GM23248 (cell line): ENCODE measurements at regions not wholly inside any gene's neighbourhood (a gene's known extent, or its start where the extent isn't known, plus 50 kb on each side); places are given as distances from the start of the nearest gene placed in this dataset.

Experiments
- DNase-seq: peaks from one replicate; pipeline ENCODE4 v3.0.0-alpha.2; 2015
- H2AFZ ChIP-seq: fragments of 200-600 bp; sonication (generic); 2 replicates; pipeline ENCODE4 v1.6.1; 2016; ENCODE audit warnings: antibody characterized with exemption
- H3F3A ChIP-seq: fragments of 200-600 bp; sonication (generic); 2 replicates; pipeline ENCODE4 v1.6.1; 2016; ENCODE audit warnings: mild to moderate bottlenecking, antibody characterized with exemption, mixed run types; ENCODE audit not compliant: insufficient read depth
- H3K27ac ChIP-seq: fragments of 200-600 bp; sonication (generic); 2 replicates; pipeline ENCODE4 v1.5.1; 2016; ENCODE audit warnings: mild to moderate bottlenecking
- H3K27me3 ChIP-seq: fragments of 200-600 bp; sonication (generic); replicated peaks from 2 replicates; pipeline ENCODE4 v1.6.1; 2016; ENCODE audit warnings: mild to moderate bottlenecking; ENCODE audit not compliant: insufficient read depth
- H3K36me3 ChIP-seq: fragments of 200-600 bp; sonication (generic); 2 replicates; pipeline ENCODE4 v1.6.1; 2016; ENCODE audit warnings: low read depth, mild to moderate bottlenecking
- H3K4me1 ChIP-seq: fragments of 200-600 bp; sonication (generic); 2 replicates; pipeline ENCODE4 v1.6.1; 2016; ENCODE audit warnings: mild to moderate bottlenecking; ENCODE audit not compliant: insufficient read depth
- H3K4me2 ChIP-seq: fragments of 200-600 bp; sonication (generic); one replicate; pipeline ENCODE4 v1.6.1; 2016; ENCODE audit warnings: mild to moderate bottlenecking; ENCODE audit not compliant: unreplicated experiment
- H3K4me3 ChIP-seq: fragments of 200-600 bp; sonication (generic); 2 replicates; pipeline ENCODE4 v1.5.1; 2016; ENCODE audit warnings: mild to moderate bottlenecking
- H3K79me2 ChIP-seq: fragments of 200-600 bp; sonication (generic); 2 replicates; pipeline ENCODE4 v1.6.1; 2016; ENCODE audit warnings: mild to moderate bottlenecking; ENCODE audit not compliant: insufficient read depth
- H3K9ac ChIP-seq: fragments of 200-600 bp; sonication (generic); 2 replicates; pipeline ENCODE4 v1.6.1; 2016; ENCODE audit warnings: mild to moderate bottlenecking
- H3K9me2 ChIP-seq: fragments of 200-600 bp; sonication (generic); 2 replicates; pipeline ENCODE4 v1.6.1; 2016; ENCODE audit warnings: mixed run types, mild to moderate bottlenecking, moderate library complexity; ENCODE audit not compliant: insufficient read depth
- H3K9me3 ChIP-seq: fragments of 200-600 bp; sonication (generic); one replicate; pipeline ENCODE4 v1.6.1; 2017; ENCODE audit warnings: low read depth
- H4K20me1 ChIP-seq: fragments of 200-600 bp; sonication (generic); 2 replicates; pipeline ENCODE4 v1.6.0; 2016; ENCODE audit not compliant: insufficient read depth
- EZH2 ChIP-seq: fragments of 200-600 bp; sonication (generic); IDR thresholded peaks from 2 replicates; pipeline ENCODE4 v1.6.1; 2018; ENCODE audit warnings: antibody characterized with exemption, mild to moderate bottlenecking; ENCODE audit not compliant: insufficient read depth, poor library complexity, severe bottlenecking
- EZH2phosphoT487 ChIP-seq: fragments of 200-600 bp; sonication (generic); IDR thresholded peaks from 2 replicates; pipeline ENCODE4 v1.6.1; 2018; ENCODE audit warnings: antibody characterized with exemption, moderate library complexity, mild to moderate bottlenecking, low read depth; ENCODE audit not compliant: insufficient read depth
- WGBS, 2 experiments: methylation state at CpG; one replicate each; pipeline ENCODE4 v1.1.6; 2015 to 2017; ENCODE audit warnings: low lambda C conversion rate in 2 of 2, low coverage in 1 of 2; ENCODE audit errors: missing lambda C conversion rate in 2 of 2; 5-methylcytosine and 5-hydroxymethylcytosine counted together
- in situ Hi-C: fragments of 300-500 bp; cut with MboI; formaldehyde crosslinking; loops from 2 replicates; pipeline ENCODE4 v1.15.0; 2020

- 97 to 100% methylated on average over 1 of the region's 1 CpG for WGBS, 2 experiments
- Histone ChIP-seq H3K27ac (0 out of 2 replicates have a peak overlapping the region, but pooled peaks have one; percentile 19), H3K9me3 (no peaks in the 10 kb centered on the region), H3K4me3 (no peak overlapping the region), H3K4me1 (peaks cover 10% of the 10 kb centered on the region), H3K36me3 (no peaks in the 10 kb centered on the region), H3K9me2 (no peaks in the 10 kb centered on the region), H3K79me2 (no peaks in the 10 kb centered on the region), H3K9ac (no peak overlapping the region), H4K20me1 (no peaks in the 10 kb centered on the region), H3F3A (0 out of 2 replicates have a peak, but pooled peaks cover 4% of the 10 kb centered on the region), H3K27me3 (no peaks in the 10 kb centered on the region), H2AFZ (no peak overlapping the region), H3K4me2 (no peak overlapping the region)
- no peak for TF ChIP-seq EZH2phosphoT487
- TF ChIP-seq EZH2: no peak
- DNase-seq: no peak
- in situ Hi-C loops: no loop called here
Observed at GRCh38 chr22:27685970-27686369, 115.6 kb downstream of the MN1 start.

DNA sequence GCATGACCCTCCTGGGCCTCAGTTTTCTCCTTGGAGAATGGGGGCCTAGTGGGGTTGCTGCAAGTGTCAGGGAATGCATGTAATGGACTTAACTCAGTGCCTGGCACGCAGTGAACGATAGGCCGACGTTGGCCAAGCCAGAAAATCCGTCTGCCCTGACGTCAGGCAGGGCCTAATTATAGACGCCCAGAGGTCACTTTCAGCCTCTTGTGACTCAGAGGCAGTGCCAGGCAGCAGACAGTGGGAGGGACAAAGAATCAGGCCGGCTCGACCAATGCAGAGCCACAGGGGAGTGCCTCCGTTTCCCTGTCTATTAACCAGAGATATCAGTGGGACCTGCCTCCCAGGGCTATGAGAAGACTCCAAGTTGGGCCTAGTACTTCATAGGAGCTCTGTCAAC, 115.0 kb downstream of the MN1 start:
- H3K9ac ChIP-seq: no peak overlapping the region
- H3K9me3 ChIP-seq: no peaks in the 10 kb centered on the region
- H2AFZ ChIP-seq: peak overlapping the region; percentile 76
- H4K20me1 ChIP-seq: no peaks in the 10 kb centered on the region
- H3K4me1 ChIP-seq: peaks cover 10% of the 10 kb centered on the region
- DNase-seq: peak; percentile 92
- no peak overlapping the region for H3K4me3 ChIP-seq
- H3K36me3 ChIP-seq: no peaks in the 10 kb centered on the region
- TF ChIP-seq EZH2: no peak
- TF ChIP-seq EZH2phosphoT487: no peak
- H3F3A ChIP-seq: 0 out of 2 replicates have a peak, but pooled peaks cover 4% of the 10 kb centered on the region
- no peaks in the 10 kb centered on the region for H3K9me2 ChIP-seq
- H3K27me3 ChIP-seq: no peaks in the 10 kb centered on the region
- in situ Hi-C loops: no loop called here
- H3K4me2 ChIP-seq: no peak overlapping the region
- WGBS, 2 experiments: 8 to 13% methylated on average over 10 of the region's 10 CpGs
- H3K27ac ChIP-seq: peak overlapping the region; percentile 22; the same call in 1 of the 2 replicates
- H3K79me2 ChIP-seq: no peaks in the 10 kb centered on the region

DNA sequence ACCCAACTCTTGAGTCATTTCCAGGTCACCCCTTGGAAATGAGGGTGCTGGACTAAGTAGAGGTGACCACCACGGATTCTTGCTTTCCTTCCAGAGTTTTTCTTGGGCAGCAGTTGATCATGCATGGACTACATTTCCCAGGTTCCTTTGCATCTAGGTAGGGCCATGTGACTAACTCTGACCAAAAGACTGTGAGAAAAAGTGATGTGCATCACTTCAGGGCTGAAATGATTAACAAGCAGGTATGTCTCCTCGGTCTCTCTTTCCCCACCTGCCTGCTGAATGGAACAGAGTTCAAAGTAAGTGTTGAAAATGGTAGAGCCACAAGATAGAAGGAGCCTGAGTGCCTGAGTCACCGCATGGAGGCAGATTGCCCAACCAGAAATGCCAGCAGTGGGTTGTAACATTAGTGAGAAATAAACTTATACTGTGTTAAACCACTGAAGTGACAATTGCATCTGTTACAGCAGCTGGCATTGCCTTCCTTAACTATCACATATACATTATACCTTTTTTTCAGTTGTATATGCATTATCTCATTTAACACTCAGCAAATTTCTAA, 113.5 kb downstream of the MN1 start:
- H3F3A ChIP-seq: 0 out of 2 replicates have a peak, but pooled peaks cover 4% of the 10 kb centered on the region
- no peak overlapping the region for H3K4me3 ChIP-seq
- in situ Hi-C loops: no loop called here
- H3K4me1 ChIP-seq: peaks cover 17% of the 10 kb centered on the region
- WGBS, 2 experiments: 87% methylated on average over 3 of the region's 3 CpGs
- no peaks in the 10 kb centered on the region for H3K36me3 ChIP-seq
- H3K4me2 ChIP-seq: no peak overlapping the region
- peak; percentile 40 for DNase-seq
- no peaks in the 10 kb centered on the region for H3K9me3 ChIP-seq
- no peak overlapping the region for H2AFZ ChIP-seq
- no peaks in the 10 kb centered on the region for H3K79me2 ChIP-seq
- no peaks in the 10 kb centered on the region for H3K27me3 ChIP-seq
- TF ChIP-seq EZH2 (no peak), EZH2phosphoT487 (no peak)
- no peak overlapping the region for H3K27ac ChIP-seq
- no peaks in the 10 kb centered on the region for H4K20me1 ChIP-seq
- no peak overlapping the region for H3K9ac ChIP-seq
- no peaks in the 10 kb centered on the region for H3K9me2 ChIP-seq

- H3K79me2 ChIP-seq: no peaks in the 10 kb centered on the region
- no peaks in the 10 kb centered on the region for H3K9me3 ChIP-seq
- in situ Hi-C loops: no loop called here
- no peak overlapping the region for H3K27ac ChIP-seq
- H3K4me3 ChIP-seq: no peak overlapping the region
- H3K36me3 ChIP-seq: no peaks in the 10 kb centered on the region
- no peaks in the 10 kb centered on the region for H4K20me1 ChIP-seq
- TF ChIP-seq EZH2phosphoT487 (no peak), EZH2 (no peak)
- H3K9me2 ChIP-seq: no peaks in the 10 kb centered on the region
- 0 out of 2 replicates have a peak, but pooled peaks cover 4% of the 10 kb centered on the region for H3F3A ChIP-seq
- no peak overlapping the region for H3K9ac ChIP-seq
- peaks cover 17% of the 10 kb centered on the region for H3K4me1 ChIP-seq
- H3K27me3 ChIP-seq: no peaks in the 10 kb centered on the region
- H3K4me2 ChIP-seq: no peak overlapping the region
- 94% methylated on average over 1 of the region's 1 CpG for WGBS, 2 experiments
- no peak for DNase-seq
- no peak overlapping the region for H2AFZ ChIP-seq
Observed at GRCh38 chr22:27689664-27690063, 111.9 kb downstream of the MN1 start.
